Glutamatergic neuron (in vitro differentiated cells): ENCODE measurements at regions not wholly inside any gene's neighbourhood (a gene's known extent, or its start where the extent isn't known, plus 50 kb on each side); places are given as distances from the start of the nearest gene placed in this dataset.
"Not testable (repeated sequence)": the region's sequence is repeated elsewhere in the genome, so short reads cannot be mapped to it uniquely, and the experiment has no call there.

Source experiments
- DNase-seq: peaks from one replicate; pipeline ENCODE4 v3.0.0; 2022
- H3K27ac Mint-ChIP-seq: one replicate; pipeline ENCODE4 v1.8.0; 2020; ENCODE audit warnings: mild to moderate bottlenecking, mixed read lengths, inconsistent platforms; ENCODE audit not compliant: unreplicated experiment
- H3K27me3 Mint-ChIP-seq: one replicate; pipeline ENCODE4 v1.8.0; 2020; ENCODE audit warnings: mild to moderate bottlenecking, moderate library complexity, mixed read lengths, inconsistent platforms; ENCODE audit not compliant: unreplicated experiment
- H3K36me3 Mint-ChIP-seq: one replicate; pipeline ENCODE4 v1.8.0; 2020; ENCODE audit warnings: mild to moderate bottlenecking, mixed read lengths, inconsistent platforms; ENCODE audit not compliant: unreplicated experiment
- H3K4me1 Mint-ChIP-seq: one replicate; pipeline ENCODE4 v1.8.0; 2020; ENCODE audit warnings: mild to moderate bottlenecking, low read depth, mixed read lengths, inconsistent platforms; ENCODE audit not compliant: unreplicated experiment
- H3K4me3 Mint-ChIP-seq: one replicate; pipeline ENCODE4 v1.8.0; 2020; ENCODE audit warnings: mild to moderate bottlenecking, mixed read lengths, inconsistent platforms; ENCODE audit not compliant: unreplicated experiment
- H3K9me3 Mint-ChIP-seq: one replicate; pipeline ENCODE4 v1.8.0; 2020; ENCODE audit warnings: mild to moderate bottlenecking, moderate library complexity, mixed read lengths, inconsistent platforms; ENCODE audit not compliant: unreplicated experiment
- CTCF ChIP-seq: fragments of 200-600 bp; sonication (generic); IDR thresholded peaks from one replicate; pipeline ENCODE4 v1.5.0; 2021; ENCODE audit not compliant: partially characterized antibody, unreplicated experiment

- DNase-seq, result no peak
- no peaks in the 10 kb centered on the region for H3K27me3 Mint-ChIP-seq
- TF ChIP-seq CTCF, result no peak
- H3K4me1 Mint-ChIP-seq, result no peaks in the 10 kb centered on the region
- no peak overlapping the region for H3K4me3 Mint-ChIP-seq
- no peaks in the 10 kb centered on the region for H3K9me3 Mint-ChIP-seq
- H3K27ac Mint-ChIP-seq, result no peak overlapping the region
- no peaks in the 10 kb centered on the region for H3K36me3 Mint-ChIP-seq
Measured at GRCh38 chr6:166800137-166800536, 156.2 kb downstream of the RNASET2 start.

DNA sequence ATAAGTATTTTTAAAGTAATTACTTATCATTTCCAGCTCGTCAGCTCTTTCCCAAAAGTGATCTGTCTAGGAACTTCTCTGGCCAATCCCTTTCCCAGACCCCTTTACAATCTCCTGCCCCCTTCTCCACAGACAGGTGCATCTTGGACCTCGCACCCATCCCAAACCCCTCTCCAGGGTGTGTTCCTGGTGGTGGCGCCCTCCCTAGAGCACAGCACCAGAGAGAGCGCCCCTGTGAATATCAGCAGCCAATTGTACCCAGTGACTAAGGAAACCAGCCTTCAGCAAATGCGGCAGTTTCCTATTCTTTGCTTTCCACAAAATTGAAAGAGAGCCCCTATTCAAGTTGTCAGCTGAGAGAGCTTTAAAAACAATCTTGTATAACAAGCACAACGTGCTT lies 157.7 kb downstream of the RNASET2 start:
- no peaks in the 10 kb centered on the region for H3K27me3 Mint-ChIP-seq
- no peak for DNase-seq
- no peaks in the 10 kb centered on the region for H3K9me3 Mint-ChIP-seq
- H3K27ac Mint-ChIP-seq, result no peak overlapping the region
- H3K4me3 Mint-ChIP-seq, result no peak overlapping the region
- no peak for TF ChIP-seq CTCF
- H3K4me1 Mint-ChIP-seq, result no peaks in the 10 kb centered on the region
- H3K36me3 Mint-ChIP-seq, result no peaks in the 10 kb centered on the region

- Mint-ChIP-seq H3K4me1 (no peaks in the 10 kb centered on the region), H3K9me3 (no peaks in the 10 kb centered on the region), H3K36me3 (peaks cover 4% of the 10 kb centered on the region), H3K27ac (no peak overlapping the region), H3K4me3 (no peak overlapping the region), H3K27me3 (no peaks in the 10 kb centered on the region)
- TF ChIP-seq CTCF, result no peak
- DNase-seq, result no peak
Measured at GRCh38 chr6:166796610-166797009, 159.7 kb downstream of the RNASET2 start.

- no peaks in the 10 kb centered on the region for H3K9me3 Mint-ChIP-seq
- no peak overlapping the region for H3K27ac Mint-ChIP-seq
- peaks cover 5% of the 10 kb centered on the region for H3K36me3 Mint-ChIP-seq
- no peaks in the 10 kb centered on the region for H3K27me3 Mint-ChIP-seq
- H3K4me3 Mint-ChIP-seq, result no peak overlapping the region
- TF ChIP-seq CTCF, result no peak
- no peaks in the 10 kb centered on the region for H3K4me1 Mint-ChIP-seq
- no peak for DNase-seq
Measured at GRCh38 chr6:166795879-166796278, 160.5 kb downstream of the RNASET2 start.

DNA sequence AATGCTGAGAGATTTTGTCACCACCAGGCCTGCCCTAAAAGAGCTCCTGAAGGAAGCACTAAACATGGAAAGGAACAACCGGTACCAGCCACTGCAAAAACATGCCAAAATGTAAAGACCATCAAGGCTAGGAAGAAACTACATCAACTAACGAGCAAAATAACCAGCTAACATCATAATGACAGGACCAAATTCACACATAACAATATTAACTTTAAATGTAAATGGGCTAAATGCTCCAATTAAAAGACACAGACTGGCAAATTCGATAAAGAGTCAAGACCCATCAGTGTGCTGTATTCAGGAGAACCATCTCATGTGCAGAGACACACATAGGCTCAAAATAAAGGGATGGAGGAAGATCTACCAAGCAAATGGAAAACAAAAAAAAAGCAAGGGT lies 163.8 kb upstream of the RPS6KA2 start:
- H3K9me3 Mint-ChIP-seq, DNase-seq, H3K27me3 Mint-ChIP-seq, H3K4me3 Mint-ChIP-seq, H3K4me1 Mint-ChIP-seq, H3K27ac Mint-ChIP-seq, H3K36me3 Mint-ChIP-seq: not testable (repeated sequence)

DNA sequence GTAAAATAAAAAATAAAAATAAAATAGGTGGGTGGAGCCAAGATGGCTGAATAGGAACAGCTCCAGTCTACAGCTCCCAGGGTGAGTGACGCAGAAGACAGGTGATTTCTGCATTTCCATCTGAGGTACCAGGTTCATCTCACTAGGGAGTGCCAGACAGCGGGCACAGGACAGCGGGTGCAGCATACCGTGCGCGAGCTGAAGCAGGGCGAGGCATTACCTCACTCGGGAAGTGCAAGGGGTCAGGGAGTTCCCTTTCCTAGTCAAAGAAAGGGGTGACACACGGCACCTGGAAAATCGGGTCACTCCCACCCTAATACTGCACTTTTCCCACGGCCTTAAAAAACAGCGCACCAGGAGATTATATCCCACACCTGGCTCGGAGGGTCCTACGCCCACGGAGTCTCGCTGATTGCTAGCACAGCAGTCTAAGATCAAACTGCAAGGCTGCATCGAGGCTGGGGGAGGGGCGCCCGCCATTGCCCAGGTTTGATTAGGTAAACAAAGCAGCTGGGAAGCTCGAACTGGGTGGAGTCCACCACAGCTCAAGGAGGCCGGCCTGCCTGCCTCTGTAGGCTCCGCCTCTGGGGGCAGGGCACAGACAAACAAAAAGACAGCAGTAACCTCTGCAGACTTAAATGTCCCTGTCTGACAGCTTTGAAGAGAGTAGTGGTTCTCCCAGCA lies 161.9 kb upstream of the RPS6KA2 start:
- not testable (repeated sequence) for H3K27me3 Mint-ChIP-seq, H3K9me3 Mint-ChIP-seq, DNase-seq, H3K27ac Mint-ChIP-seq, H3K4me3 Mint-ChIP-seq, H3K4me1 Mint-ChIP-seq, H3K36me3 Mint-ChIP-seq
